Raji (cell line): ENCODE measurements at regions not wholly inside any gene's neighbourhood (a gene's known extent, or its start where the extent isn't known, plus 50 kb on each side); places are given as distances from the start of the nearest gene placed in this dataset.

ENCODE experiments used
- POLR2A ChIP-seq: IDR thresholded peaks from 2 replicates; pipeline ENCODE4 v1.6.1; 2011; ENCODE audit warnings: low read depth, low read length, control low read depth; ENCODE audit not compliant: insufficient read depth

GRCh38 chr14:34072921-34073320 is 122.0 kb upstream of the EGLN3 start:
- TF ChIP-seq POLR2A = no peak

GRCh38 chr14:34072401-34072800 is 121.5 kb upstream of the EGLN3 start:
- TF ChIP-seq POLR2A = no peak

DNA sequence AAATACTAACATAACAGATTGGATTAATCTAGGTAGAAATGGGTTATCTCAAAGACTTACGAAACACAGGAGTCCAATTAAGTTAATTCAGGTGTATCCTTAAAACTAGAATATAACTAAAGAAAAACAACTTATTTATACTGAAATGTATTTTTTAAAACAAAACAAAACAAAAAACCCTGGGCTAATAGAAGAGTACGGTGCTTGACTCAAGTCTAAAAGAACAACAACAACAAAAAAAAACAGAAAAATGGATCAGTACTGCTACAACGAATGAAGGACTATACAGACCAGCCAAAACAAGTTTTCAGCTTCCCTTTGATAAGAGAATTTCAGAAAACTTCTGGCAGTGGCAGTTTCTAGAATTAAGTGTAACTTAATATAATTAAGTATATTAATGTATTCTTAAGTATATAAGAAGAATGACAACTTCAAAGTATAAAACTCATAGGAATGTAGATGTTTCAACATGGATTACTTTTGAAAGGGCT is 120.1 kb upstream of the EGLN3 start:
- no peak for TF ChIP-seq POLR2A

DNA sequence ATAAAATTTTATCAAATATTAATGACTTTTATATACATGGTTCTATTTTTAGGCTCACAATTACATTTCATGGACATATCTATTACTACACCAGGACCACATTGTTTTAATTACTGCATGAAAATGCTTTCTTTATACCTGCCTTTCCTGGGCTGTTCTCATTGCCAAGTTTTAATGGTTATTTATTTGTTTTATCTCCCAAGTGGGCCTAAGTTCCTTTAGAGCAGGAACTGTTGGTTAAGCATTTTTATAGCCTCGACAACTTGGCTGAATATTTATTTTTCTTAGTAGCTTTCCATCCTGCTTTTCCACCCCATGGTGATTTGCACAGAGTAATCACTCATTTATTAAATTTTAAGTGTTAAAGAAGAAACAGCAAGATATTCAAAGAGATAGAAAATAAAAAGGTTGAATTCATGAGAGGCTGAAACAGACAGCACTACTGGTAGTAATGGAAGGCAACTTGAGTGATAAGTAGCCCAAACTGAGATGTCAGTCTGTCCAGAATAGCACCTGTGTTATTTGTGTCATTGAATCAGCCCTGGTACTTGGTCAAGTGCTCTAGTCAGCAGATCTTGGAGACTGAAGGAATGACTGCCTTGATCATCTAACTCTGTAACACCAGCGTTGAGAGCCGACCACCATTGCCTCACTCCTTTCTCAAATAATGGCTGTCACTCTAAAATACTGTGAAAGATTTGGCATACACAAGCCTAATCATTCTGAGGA is 119.1 kb upstream of the EGLN3 start:
- no peak for TF ChIP-seq POLR2A

DNA sequence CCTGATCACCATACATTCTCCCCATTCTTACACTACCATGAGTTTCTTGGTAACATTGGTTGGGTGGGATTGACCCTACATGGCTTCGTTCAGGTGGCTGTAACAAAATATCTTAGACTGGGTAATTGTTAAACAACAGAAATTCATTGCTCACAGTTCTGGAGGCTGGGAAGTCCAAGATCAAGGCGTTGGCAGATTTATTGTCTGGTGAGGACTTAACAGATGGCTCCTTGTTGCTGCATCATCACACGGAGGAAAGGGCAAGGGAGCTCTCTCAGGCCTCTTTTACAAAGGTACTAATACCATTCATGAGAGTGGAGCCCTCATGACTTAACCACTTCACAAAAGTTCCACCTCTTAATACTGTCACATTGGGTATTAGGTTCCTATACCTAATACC is 116.7 kb upstream of the EGLN3 start:
- TF ChIP-seq POLR2A = no peak

GRCh38 chr14:34065690-34066391 is 115.0 kb upstream of the EGLN3 start:
- TF ChIP-seq POLR2A = no peak

DNA sequence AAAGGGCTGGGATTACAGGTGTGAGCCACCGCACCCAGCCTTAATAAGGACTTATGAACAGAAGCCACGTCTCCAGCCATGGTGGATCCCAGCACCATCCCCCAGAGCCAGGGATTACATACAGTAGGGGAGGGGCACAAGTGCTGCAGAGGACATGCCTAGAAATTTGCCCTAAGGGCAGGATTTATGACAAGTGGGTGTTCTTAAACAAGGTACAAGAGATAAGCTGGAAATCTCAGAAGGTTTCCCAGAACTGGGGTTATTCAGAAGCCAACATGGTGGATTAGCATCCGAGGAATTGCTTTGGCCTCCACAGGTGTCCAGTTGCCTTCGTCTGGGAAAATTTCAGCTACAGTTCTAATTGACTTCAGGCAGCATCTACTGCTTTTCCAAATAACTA is 114.4 kb upstream of the EGLN3 start:
- no peak for TF ChIP-seq POLR2A

DNA sequence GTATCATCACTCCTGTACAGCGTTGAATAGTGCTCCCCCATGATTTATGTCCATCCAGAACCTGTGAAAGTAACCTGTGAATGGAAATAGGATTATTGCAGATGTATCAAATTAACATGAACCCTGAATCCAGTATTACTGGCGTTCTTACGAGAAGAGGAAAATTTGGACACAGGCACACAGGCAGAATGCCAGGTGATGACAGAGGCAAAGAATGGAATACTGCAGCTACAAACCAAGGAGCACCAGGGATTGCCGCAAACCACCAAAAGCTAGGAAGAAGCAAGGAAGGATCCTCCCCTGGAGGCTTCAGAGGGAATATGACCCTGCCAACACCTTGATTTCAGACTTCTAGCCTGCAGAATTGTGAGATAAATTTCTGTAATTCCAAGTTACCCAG is 113.5 kb upstream of the EGLN3 start:
- no peak for TF ChIP-seq POLR2A

- TF ChIP-seq POLR2A = no peak
These were observed 112.7 kb upstream of the EGLN3 start for GRCh38 chr14:34063470-34064164.

- TF ChIP-seq POLR2A = no peak
These were observed 112.2 kb upstream of the EGLN3 start for GRCh38 chr14:34063042-34063441.

DNA sequence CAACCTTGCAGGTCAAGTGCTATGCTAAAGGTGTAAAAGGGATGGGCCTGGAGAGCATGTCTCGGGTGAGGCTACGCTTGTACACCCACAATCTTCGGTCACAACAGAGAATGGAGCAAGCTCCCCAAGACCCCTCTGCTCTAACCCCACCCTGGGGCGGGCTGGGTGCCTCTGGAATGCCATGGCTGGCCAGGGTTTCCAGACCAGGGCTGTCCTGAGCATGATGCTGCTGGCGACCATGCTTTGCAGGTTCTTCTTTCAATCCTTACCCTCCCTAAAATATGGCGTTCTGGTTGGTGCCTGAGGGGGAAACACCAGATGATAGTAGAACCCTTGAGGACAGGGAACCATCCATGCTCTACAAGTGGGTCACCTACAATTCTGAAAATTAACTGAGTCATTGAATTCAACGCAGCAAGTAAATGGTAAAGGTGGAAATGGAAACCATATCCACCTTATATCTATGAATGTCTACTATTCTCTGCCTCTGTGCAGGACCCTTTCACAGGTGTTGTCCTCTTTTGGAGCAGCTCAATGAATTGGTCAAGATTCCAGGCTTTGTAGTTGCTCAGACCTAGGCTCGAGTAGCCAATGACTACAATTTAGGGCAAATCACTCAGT is 111.6 kb upstream of the EGLN3 start:
- no peak for TF ChIP-seq POLR2A

DNA sequence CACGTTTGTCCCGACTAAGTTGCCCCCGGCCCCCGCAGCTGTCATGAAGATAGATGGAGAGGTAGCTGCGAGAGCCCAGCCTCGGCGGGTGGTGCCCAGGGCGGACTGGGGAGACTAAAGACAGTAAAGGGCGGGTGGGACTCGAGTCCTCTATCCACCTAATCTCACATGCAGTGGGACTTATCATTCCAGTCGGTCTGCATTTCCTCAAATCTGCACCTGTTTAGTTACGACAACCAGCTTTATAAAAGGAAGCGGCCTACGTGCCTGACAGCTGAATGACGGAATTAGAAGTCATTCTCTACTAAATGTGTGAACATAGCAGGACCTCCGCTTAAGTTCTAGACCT is 109.8 kb upstream of the EGLN3 start:
- no peak for TF ChIP-seq POLR2A

DNA sequence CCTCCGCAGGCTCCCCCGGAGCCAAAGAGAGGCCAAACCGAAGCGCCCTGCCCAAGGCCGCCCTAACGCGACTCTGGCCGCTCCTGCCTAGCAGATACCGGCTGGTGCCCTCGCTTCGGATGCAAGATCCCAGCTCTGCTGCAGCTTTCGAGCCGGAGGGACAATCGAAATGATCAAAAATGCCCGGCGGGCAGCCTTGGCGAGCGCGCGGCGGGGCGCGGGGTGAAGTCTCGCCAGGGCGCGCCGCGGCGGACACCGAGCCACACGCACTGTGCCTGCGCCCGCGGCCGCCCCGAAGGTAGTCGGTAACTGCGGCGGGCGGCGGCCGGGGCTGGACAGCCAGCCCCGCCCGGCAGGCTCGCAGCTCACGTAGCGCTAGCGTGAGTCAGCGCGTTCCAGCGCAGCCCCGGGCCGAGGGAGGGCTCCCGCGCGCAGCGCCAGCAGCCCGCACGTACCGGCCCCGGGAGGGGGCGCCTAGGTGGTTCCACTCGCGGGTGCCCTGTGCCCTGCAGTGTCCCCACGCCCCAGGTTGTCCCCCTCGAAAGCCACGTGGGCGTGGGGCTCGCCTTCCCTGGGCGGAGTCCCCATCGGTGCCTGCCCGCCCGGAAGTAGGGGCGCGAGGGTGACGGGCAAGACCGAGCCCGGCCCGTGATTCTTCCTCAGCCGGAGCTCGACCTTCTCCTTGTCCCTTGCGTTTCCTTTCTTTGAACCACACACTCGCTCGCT is 109.2 kb upstream of the EGLN3 start:
- no peak for TF ChIP-seq POLR2A

GRCh38 chr14:34059037-34059924 is 108.4 kb upstream of the EGLN3 start:
- TF ChIP-seq POLR2A = no peak
